Testis (tissue), 2 donors: ENCODE measurements at regions not wholly inside any gene's neighbourhood (a gene's known extent, or its start where the extent isn't known, plus 50 kb on each side); places are given as distances from the start of the nearest gene placed in this dataset.

Source experiments
- POLR2A ChIP-seq: fragments of 450-650 bp; IDR thresholded peaks from one replicate; pipeline ENCODE4 v1.6.1; 2017; ENCODE audit warnings: antibody characterized with exemption, mild to moderate bottlenecking, moderate library complexity
- TF ChIP-seq, protein P1 (sequence below), 3 experiments: fragments of 450-650 bp in 2 of 3; fragments of 200-600 bp in 1 of 3; sonication (generic) in 1 of 3; IDR thresholded peaks; one replicate each; pipeline ENCODE4 v1.5.1; 2016 to 2019; ENCODE audit warnings: antibody characterized with exemption in 3 of 3, mild to moderate bottlenecking in 2 of 3, moderate library complexity in 1 of 3

DNA sequence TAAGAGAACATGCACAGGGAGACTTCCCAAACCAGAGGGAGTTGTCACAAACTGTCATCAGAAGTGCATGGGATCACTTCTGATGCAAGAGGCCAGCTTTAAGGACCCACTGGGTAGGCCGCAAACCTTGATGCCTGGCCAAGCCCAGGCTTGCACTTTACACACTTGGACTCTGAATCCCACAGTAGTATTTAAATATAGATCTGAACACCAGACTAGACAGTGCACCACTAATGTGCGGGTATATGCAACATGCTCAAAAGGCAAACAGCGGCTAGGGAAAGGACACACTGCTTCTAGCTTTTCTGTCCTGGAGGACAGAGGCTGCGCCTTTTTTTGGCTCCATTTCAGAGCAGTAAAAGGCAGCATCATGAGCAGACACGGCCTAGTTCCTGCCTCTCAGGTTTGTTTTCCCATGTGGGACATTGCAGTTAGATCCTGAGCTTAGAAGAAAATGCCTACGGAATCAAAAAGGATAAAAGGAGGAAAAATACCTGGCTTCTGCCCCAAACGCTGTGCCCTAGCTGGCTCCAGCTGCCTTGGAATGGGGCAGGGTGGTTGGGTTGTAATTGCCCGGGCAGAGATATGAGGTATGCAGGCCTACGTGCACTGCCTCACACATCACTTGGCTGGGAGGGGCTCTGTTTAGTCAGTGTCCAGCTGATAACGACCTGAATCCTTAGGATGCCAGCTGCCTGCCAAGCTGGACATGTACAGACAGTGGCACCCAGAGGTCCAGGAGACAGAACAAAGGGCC is 84.5 kb upstream of the EGLN3 start:
- TF ChIP-seq, protein P1, sequence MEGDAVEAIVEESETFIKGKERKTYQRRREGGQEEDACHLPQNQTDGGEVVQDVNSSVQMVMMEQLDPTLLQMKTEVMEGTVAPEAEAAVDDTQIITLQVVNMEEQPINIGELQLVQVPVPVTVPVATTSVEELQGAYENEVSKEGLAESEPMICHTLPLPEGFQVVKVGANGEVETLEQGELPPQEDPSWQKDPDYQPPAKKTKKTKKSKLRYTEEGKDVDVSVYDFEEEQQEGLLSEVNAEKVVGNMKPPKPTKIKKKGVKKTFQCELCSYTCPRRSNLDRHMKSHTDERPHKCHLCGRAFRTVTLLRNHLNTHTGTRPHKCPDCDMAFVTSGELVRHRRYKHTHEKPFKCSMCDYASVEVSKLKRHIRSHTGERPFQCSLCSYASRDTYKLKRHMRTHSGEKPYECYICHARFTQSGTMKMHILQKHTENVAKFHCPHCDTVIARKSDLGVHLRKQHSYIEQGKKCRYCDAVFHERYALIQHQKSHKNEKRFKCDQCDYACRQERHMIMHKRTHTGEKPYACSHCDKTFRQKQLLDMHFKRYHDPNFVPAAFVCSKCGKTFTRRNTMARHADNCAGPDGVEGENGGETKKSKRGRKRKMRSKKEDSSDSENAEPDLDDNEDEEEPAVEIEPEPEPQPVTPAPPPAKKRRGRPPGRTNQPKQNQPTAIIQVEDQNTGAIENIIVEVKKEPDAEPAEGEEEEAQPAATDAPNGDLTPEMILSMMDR (IDR thresholded peaks at IDR 0.05), result no peak
- no peak for TF ChIP-seq POLR2A
